ENCODE measurements at regions not wholly inside any gene's neighbourhood (a gene's known extent, or its start where the extent isn't known, plus 50 kb on each side); places are given as distances from the start of the nearest gene placed in this dataset.

- TF ChIP-seq, protein P1, sequence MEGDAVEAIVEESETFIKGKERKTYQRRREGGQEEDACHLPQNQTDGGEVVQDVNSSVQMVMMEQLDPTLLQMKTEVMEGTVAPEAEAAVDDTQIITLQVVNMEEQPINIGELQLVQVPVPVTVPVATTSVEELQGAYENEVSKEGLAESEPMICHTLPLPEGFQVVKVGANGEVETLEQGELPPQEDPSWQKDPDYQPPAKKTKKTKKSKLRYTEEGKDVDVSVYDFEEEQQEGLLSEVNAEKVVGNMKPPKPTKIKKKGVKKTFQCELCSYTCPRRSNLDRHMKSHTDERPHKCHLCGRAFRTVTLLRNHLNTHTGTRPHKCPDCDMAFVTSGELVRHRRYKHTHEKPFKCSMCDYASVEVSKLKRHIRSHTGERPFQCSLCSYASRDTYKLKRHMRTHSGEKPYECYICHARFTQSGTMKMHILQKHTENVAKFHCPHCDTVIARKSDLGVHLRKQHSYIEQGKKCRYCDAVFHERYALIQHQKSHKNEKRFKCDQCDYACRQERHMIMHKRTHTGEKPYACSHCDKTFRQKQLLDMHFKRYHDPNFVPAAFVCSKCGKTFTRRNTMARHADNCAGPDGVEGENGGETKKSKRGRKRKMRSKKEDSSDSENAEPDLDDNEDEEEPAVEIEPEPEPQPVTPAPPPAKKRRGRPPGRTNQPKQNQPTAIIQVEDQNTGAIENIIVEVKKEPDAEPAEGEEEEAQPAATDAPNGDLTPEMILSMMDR (IDR thresholded peaks at IDR 0.05; ENCODE audit: low read depth, low read length), result no peak
- no peak overlapping the region for H3K4me3 ChIP-seq (replicated peaks in 1 of 2; ENCODE audit: low read depth in 2 of 2, low read length in 2 of 2)
- DNase-seq (ENCODE audit: low read depth in 2 of 2), result no peak
Measured at GRCh38 chr22:44605486-44605885, 96.5 kb upstream of the PRR5 start.

DNA sequence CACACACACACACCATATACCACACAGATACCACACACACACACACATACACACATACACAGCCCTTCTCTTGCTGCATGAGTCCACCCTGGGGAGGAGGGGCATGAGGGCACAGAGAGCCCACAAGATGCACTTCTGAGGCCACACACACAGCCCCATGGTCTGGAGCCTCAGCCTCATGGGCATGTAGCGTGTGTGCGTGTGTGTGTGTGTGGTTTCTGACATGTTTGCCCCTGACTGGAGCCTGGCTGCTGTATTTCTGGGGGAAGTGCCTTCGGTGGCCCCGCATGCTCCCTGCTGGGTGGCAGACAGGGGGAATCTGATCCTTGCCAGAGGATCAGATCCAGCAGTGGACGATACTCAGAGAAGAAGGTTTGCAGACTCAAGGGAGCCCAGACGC lies 97.0 kb upstream of the PRR5 start:
- TF ChIP-seq, protein P1 (IDR thresholded peaks at IDR 0.05; ENCODE audit: low read depth, low read length), result no peak
- DNase-seq (ENCODE audit: low read depth in 2 of 2), result no peak
- H3K4me3 ChIP-seq (replicated peaks in 1 of 2; ENCODE audit: low read depth in 2 of 2, low read length in 2 of 2), result no peak overlapping the region

- no peak for DNase-seq (ENCODE audit: low read depth in 2 of 2)
- TF ChIP-seq, protein P1 (IDR thresholded peaks at IDR 0.05; ENCODE audit: low read depth, low read length), result no peak
- H3K4me3 ChIP-seq (replicated peaks in 1 of 2; ENCODE audit: low read depth in 2 of 2, low read length in 2 of 2), result no peak overlapping the region
Measured at GRCh38 chr22:44604455-44604854, 97.5 kb upstream of the PRR5 start.

DNA sequence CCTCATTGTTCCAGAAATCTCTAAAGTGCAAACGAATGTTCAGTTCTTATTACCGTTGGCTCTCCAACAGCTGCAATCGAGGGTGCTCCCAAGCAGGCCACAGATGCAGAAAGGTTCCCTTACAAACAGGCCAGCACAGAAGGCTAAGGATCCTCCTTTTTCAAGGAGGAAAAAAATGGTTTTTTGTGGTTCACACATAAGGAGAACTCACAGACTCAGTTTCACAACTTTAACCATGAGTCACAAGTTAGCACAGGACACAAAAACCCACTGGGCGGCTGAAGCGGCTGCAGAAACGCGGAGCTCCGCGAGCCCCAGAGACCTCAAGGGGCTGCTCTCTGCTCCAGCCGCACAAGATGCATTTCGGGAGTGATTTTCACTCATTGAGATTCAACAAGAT lies 98.2 kb upstream of the PRR5 start:
- H3K4me3 ChIP-seq (replicated peaks in 1 of 2; ENCODE audit: low read depth in 2 of 2, low read length in 2 of 2), result no peak overlapping the region
- TF ChIP-seq, protein P1 (IDR thresholded peaks at IDR 0.05; ENCODE audit: low read depth, low read length), result no peak
- DNase-seq (ENCODE audit: low read depth in 2 of 2), result peak in 1 of 2 donors; percentile 9

- no peak overlapping the region for H3K4me3 ChIP-seq (replicated peaks in 1 of 2; ENCODE audit: low read depth in 2 of 2, low read length in 2 of 2)
- DNase-seq (ENCODE audit: low read depth in 2 of 2), result no peak
- TF ChIP-seq, protein P1 (IDR thresholded peaks at IDR 0.05; ENCODE audit: low read depth, low read length), result no peak
Measured at GRCh38 chr22:44601725-44602124, 100.3 kb upstream of the PRR5 start.

DNA sequence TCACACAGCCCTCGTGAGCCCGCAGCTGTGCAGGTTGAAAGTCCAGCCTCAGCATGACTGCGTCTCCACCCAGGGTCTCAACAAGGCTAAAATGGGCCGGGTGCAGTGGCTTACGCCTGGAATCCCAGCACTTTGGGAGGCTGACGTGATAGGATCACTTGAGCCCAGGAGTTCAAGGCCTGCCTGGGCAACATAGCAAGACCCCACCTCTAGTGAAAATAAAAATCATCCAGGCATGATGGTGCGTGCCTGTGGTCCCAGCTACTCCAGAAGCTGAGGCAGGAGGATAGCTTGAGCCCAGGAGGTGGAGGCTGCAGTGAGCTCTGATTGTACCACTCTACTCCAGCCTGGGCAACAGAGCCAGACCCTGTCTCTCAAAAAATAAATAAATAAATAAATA lies 100.8 kb upstream of the PRR5 start:
- no peak for DNase-seq (ENCODE audit: low read depth in 2 of 2)
- TF ChIP-seq, protein P1 (IDR thresholded peaks at IDR 0.05; ENCODE audit: low read depth, low read length), result no peak
- H3K4me3 ChIP-seq (replicated peaks in 1 of 2; ENCODE audit: low read depth in 2 of 2, low read length in 2 of 2), result no peak overlapping the region

GRCh38 chr22:44600207-44600785 lies 101.7 kb upstream of the PRR5 start:
- DNase-seq (ENCODE audit: low read depth in 2 of 2), result no peak
- TF ChIP-seq, protein P1 (IDR thresholded peaks at IDR 0.05; ENCODE audit: low read depth, low read length), result no peak
- no peak overlapping the region for H3K4me3 ChIP-seq (replicated peaks in 1 of 2; ENCODE audit: low read depth in 2 of 2, low read length in 2 of 2)
